Parathyroid adenoma (tissue), 2 donors: ENCODE measurements at regions not wholly inside any gene's neighbourhood (a gene's known extent, or its start where the extent isn't known, plus 50 kb on each side); places are given as distances from the start of the nearest gene placed in this dataset.

Experiments
- H2AFZ ChIP-seq: fragments of 300-600 bp; sonication (generic); one replicate; pipeline ENCODE4 v1.7.0; 2017; ENCODE audit warnings: antibody characterized with exemption, mild to moderate bottlenecking
- H3K27ac ChIP-seq: fragments of 300-600 bp; sonication (generic); one replicate; pipeline ENCODE4 v1.7.0; 2017
- H3K27me3 ChIP-seq: fragments of 300-600 bp; sonication (generic); one replicate; pipeline ENCODE4 v1.7.0; 2017; ENCODE audit warnings: low read length; ENCODE audit not compliant: control insufficient read depth, insufficient read depth
- H3K36me3 ChIP-seq: fragments of 300-600 bp; sonication (generic); one replicate; pipeline ENCODE4 v1.7.0; 2017; ENCODE audit warnings: low read length; ENCODE audit not compliant: control insufficient read depth, insufficient read depth
- H3K4me1 ChIP-seq: fragments of 300-600 bp; sonication (generic); one replicate; pipeline ENCODE4 v1.7.0; 2017; ENCODE audit warnings: control low read depth
- H3K4me2 ChIP-seq: fragments of 300-600 bp; sonication (generic); one replicate; pipeline ENCODE4 v1.7.0; 2017; ENCODE audit warnings: low read length
- H3K4me3 ChIP-seq: fragments of 300-600 bp; sonication (generic); one replicate; pipeline ENCODE4 v1.7.0; 2017; ENCODE audit warnings: low read depth, low read length
- H3K79me2 ChIP-seq: fragments of 300-600 bp; sonication (generic); one replicate; pipeline ENCODE4 v1.7.0; 2017; ENCODE audit warnings: control low read depth
- H3K9ac ChIP-seq: fragments of 300-600 bp; sonication (generic); one replicate; pipeline ENCODE4 v1.7.0; 2017; ENCODE audit warnings: mild to moderate bottlenecking
- H3K9me3 ChIP-seq: fragments of 300-600 bp; sonication (generic); one replicate; pipeline ENCODE4 v1.7.0; 2017; ENCODE audit warnings: low read length; ENCODE audit not compliant: control insufficient read depth
- TF ChIP-seq, protein P1 (sequence below): fragments of 300-600 bp; sonication (generic); IDR thresholded peaks from one replicate; pipeline ENCODE4 v1.7.0; 2017; ENCODE audit warnings: antibody characterized with exemption, mild to moderate bottlenecking
- donor health status: primary hyperparathyroidism.

DNA sequence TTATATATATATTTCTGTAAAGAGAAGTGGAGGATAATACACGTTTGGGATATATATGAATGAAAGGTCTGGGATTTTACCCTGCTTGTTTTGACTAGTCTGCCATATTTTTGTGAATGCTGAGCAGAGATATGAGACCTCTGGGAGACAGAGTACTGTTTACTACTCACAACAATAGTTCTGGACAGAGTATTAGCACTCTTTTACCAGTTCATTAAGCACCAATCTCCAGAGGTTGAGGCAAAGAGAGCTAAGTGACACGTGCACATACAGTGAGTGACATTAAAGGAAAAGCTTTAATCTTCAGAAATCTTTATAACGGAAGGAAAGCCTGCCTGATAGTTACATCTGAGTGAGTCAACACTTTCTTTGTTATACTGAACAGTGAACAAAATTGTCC, 1452.7 kb upstream of the TENM3 start:
- H3K4me1 ChIP-seq, result no peaks in the 10 kb centered on the region
- H3K36me3 ChIP-seq, result no peaks in the 10 kb centered on the region
- H2AFZ ChIP-seq, result no peak overlapping the region
- no peak overlapping the region for H3K27ac ChIP-seq
- H3K9me3 ChIP-seq, result no peaks in the 10 kb centered on the region
- no peak overlapping the region for H3K9ac ChIP-seq
- no peak overlapping the region for H3K4me2 ChIP-seq
- H3K79me2 ChIP-seq, result no peaks in the 10 kb centered on the region
- H3K4me3 ChIP-seq, result no peak overlapping the region
- no peaks in the 10 kb centered on the region for H3K27me3 ChIP-seq
- TF ChIP-seq, protein P1, sequence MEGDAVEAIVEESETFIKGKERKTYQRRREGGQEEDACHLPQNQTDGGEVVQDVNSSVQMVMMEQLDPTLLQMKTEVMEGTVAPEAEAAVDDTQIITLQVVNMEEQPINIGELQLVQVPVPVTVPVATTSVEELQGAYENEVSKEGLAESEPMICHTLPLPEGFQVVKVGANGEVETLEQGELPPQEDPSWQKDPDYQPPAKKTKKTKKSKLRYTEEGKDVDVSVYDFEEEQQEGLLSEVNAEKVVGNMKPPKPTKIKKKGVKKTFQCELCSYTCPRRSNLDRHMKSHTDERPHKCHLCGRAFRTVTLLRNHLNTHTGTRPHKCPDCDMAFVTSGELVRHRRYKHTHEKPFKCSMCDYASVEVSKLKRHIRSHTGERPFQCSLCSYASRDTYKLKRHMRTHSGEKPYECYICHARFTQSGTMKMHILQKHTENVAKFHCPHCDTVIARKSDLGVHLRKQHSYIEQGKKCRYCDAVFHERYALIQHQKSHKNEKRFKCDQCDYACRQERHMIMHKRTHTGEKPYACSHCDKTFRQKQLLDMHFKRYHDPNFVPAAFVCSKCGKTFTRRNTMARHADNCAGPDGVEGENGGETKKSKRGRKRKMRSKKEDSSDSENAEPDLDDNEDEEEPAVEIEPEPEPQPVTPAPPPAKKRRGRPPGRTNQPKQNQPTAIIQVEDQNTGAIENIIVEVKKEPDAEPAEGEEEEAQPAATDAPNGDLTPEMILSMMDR, result no peak

DNA sequence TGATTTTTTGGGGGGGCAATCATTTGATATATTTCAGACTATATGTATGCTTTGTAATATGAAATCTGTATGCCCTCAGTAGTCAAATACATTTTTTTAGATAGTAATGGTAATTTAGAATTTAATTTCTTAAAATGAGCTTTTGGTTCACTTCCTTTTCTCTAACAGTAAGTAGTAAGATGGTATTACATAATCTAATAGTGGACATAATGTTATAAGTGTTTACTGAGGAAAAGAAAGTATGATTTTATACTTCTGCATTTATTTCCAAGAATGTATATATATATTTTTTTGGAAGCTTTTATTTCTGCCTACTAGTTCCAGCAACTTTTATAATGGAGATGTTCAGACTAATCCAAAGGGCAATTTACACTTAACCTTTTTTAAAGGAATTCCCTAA, 1450.7 kb upstream of the TENM3 start:
- Histone ChIP-seq H3K27me3 (no peaks in the 10 kb centered on the region), H3K27ac (no peak overlapping the region), H3K4me2 (no peak overlapping the region), H2AFZ (no peak overlapping the region), H3K4me3 (no peak overlapping the region), H3K9ac (no peak overlapping the region), H3K9me3 (no peaks in the 10 kb centered on the region), H3K4me1 (no peaks in the 10 kb centered on the region), H3K79me2 (no peaks in the 10 kb centered on the region), H3K36me3 (no peaks in the 10 kb centered on the region)
- TF ChIP-seq, protein P1, result no peak

DNA sequence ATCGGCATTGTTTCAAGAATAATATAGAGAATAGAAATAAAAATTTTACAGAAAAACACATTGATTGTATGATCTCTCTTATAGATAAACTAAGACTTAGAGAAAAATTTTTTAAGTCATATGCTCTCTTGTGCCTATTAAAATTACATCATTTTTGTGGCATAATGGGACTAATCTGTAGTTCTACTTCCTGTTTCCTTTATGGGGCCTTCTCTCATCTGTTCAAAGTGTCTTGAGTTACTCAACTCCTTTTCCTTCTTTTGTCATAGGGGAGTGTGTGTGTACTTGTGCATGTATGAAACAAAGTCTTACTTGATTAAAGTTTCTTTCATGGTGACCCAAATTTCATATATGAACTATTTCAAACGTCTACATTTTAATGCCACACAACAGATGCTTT, 1448.9 kb upstream of the TENM3 start:
- no peak overlapping the region for H3K4me2 ChIP-seq
- H2AFZ ChIP-seq, result no peak overlapping the region
- H3K27ac ChIP-seq, result no peak overlapping the region
- H3K27me3 ChIP-seq, result no peaks in the 10 kb centered on the region
- no peak overlapping the region for H3K4me3 ChIP-seq
- no peak overlapping the region for H3K9ac ChIP-seq
- H3K79me2 ChIP-seq, result no peaks in the 10 kb centered on the region
- H3K9me3 ChIP-seq, result no peaks in the 10 kb centered on the region
- TF ChIP-seq, protein P1, result no peak
- no peaks in the 10 kb centered on the region for H3K36me3 ChIP-seq
- H3K4me1 ChIP-seq, result no peaks in the 10 kb centered on the region

DNA sequence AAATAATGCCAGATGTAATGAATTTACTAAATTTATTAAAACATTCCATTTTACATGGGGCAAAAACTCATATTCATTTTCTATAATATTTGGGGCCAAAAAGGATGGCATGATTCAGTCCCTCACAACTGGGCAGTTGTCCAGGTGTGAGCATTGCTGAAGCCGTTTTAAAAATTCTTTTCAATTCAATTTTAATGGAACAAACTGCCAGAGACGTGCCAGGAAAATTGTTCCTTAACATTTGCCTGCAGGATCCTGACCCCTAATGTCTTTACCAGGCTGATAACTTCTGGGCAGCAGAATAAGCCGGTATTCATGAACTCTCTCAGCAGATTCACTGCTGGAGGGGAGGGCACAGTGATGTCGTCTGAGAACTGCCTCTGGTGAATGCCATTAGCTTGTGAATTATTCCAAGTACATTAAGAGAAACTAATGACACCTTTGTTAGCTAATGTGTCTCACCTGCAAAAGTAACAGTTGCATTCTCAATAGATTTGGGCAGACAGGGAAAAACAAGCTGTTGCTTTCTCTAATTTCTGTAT, 1445.1 kb upstream of the TENM3 start:
- H2AFZ ChIP-seq, result no peak overlapping the region
- no peak overlapping the region for H3K9ac ChIP-seq
- H3K9me3 ChIP-seq, result no peaks in the 10 kb centered on the region
- H3K27me3 ChIP-seq, result no peaks in the 10 kb centered on the region
- no peaks in the 10 kb centered on the region for H3K36me3 ChIP-seq
- no peaks in the 10 kb centered on the region for H3K4me1 ChIP-seq
- H3K4me2 ChIP-seq, result no peak overlapping the region
- H3K4me3 ChIP-seq, result no peak overlapping the region
- TF ChIP-seq, protein P1, result no peak
- H3K27ac ChIP-seq, result no peak overlapping the region
- no peaks in the 10 kb centered on the region for H3K79me2 ChIP-seq

DNA sequence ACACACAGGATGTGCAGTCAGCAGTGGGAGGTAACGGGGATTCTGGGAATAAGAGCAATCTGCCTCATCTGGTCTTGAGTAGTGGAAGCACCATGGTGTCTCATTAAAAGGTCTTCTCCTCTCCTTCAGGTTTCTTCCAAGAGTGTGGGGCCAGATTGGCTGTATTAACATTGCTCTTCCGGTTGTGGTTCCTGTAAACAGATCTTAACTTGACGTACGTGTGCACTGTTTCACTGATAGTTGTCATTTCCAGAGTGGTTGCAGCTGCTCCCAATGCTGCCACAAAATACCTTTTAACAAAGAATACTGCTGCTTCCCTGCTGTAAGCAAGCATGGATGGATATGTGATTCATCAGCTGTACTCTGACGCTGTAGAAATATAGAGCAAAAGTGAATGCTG, 1443.4 kb upstream of the TENM3 start:
- no peak overlapping the region for H3K4me3 ChIP-seq
- H3K4me2 ChIP-seq, result no peak overlapping the region
- no peaks in the 10 kb centered on the region for H3K36me3 ChIP-seq
- H3K27me3 ChIP-seq, result no peaks in the 10 kb centered on the region
- H3K9me3 ChIP-seq, result no peaks in the 10 kb centered on the region
- H2AFZ ChIP-seq, result no peak overlapping the region
- TF ChIP-seq, protein P1, result no peak
- no peaks in the 10 kb centered on the region for H3K4me1 ChIP-seq
- no peaks in the 10 kb centered on the region for H3K79me2 ChIP-seq
- H3K9ac ChIP-seq, result no peak overlapping the region
- no peak overlapping the region for H3K27ac ChIP-seq
